Stimulated activated CD4-positive, alpha-beta T cell treated with anti-CD3 and anti-CD28 coated beads, TNF-alpha, amount 100 ng/mL, for 4 hours (primary cell): ENCODE measurements at regions not wholly inside any gene's neighbourhood (a gene's known extent, or its start where the extent isn't known, plus 50 kb on each side); places are given as distances from the start of the nearest gene placed in this dataset.

Experiments
- DNase-seq, 3 experiments: peaks; one replicate each; pipeline ENCODE4 v3.0.0-alpha.2; 2020; ENCODE audit warnings: low read depth in 3 of 3

DNA sequence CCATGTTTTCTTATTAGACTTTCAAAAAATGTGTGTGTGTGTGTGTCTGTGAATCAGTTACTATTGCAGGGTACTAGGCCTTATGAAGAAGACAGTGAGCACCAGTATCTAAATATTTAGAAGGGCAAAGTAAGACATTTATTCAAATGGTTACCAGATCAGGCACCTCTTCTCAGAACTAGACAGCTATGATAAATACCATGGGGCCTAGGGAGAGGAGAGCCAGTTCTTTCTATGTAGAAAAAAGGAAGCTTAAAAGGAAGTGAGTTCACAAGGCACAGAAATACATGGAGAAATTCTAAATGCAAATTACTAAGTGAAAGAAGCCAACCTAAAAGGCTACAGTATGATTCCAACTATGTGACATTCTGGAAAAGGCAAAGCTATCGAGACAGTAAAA, 261.3 kb downstream of the SOX11 start:
- DNase-seq: no peak

DNA sequence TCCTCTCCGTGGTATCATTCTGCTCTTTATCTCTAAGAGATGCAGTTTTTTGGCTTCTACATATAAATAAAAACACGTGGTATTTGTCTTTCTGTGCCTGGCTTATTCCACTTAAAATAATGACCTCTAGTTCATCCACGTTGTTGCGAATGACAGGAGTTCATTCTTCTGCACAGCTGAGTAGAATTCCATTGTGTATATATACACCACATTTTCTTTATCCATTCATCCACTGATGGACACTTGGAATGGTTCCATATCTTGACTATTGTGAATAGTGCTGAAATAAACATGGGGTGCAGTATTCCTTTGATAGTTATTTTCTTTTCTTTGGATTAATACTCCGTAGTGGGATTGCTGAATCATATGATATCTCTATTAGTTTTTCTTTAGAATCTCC, 262.3 kb downstream of the SOX11 start:
- no peak for DNase-seq

DNA sequence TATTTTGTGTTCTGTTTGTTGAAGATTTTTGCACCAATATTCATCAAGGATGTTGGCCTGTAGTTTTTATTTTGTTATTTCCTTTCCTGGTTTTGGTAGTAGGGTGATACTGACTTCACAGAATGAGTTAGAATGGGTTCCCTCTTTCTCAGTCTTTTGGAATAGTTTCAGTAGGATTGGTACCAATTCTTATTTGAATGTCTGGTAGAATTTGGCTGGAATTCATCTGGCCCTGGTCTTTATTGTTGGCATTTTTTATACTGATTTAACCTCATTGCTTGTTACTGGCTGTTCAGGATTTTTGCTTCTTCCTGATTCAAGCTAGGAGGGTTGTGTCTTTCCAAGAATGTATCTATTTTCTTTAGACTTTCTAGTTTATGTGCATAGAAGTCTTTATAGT, 263.7 kb downstream of the SOX11 start:
- DNase-seq: no peak

DNA sequence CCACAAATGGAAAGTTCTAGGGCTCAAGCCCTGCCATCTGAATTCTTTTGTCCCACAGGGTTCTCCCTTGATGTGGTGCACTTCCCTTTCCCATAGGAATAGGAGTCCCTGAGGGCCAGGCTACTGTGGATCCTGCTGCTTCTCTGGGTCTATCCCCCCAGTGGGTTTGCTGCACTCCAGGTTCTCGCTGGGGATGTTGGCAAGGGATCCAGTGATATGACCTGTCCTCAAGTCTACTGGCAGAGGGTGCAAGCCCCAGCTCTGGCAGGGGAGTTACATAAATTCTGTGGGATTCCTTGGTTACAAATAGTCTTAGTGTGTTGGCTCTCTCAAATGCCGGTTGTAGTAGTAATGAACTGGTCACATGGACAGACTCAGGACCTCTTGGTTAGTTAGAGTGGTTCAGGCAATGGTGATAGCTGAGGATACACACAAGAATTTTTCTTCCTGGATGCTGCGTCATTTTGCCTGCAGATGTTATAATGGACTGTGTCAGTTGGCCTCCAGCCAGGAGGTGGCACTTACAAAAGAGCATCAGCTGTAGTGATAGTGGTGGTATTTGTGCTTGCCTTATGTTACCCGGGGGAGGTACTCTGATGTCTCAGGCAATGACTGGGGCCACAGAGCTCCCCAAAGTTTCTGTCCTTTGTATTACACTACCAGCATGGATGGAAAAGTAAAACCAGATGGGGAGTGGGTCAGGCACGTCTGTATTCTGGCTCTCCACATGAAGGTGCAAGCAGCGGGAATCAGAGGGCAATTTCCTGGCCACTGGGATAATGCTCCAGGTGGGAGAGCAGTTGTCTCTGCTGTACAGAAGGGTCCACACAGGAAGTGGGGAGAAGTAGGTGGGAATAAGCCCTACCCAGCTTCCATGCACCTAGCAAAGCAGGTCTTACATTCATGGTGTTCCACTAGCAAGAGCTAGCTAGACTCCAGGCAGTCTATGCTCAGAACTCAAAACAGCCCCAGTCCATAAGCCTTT, 267.9 kb downstream of the SOX11 start:
- DNase-seq: no peak

DNA sequence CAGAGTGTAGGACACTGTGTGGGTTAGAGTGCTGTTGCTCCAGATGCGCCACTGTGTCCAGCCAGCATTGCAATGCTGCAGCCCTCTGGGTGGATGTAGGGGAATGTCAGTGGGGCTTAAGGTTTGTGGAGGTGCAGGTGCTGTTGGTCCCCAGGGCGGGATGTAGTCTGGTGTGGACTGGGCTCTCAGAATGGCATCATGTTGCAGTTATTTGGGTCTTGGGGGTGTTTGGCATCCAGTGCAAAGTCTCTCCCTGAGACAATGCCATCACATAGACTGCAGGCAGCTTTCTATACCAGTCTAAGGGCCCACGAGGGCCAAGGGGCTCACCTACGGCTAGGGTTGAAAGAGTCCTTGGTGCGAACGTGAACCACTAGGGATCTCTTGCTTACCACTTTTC, 275.3 kb downstream of the SOX11 start:
- no peak for DNase-seq

DNA sequence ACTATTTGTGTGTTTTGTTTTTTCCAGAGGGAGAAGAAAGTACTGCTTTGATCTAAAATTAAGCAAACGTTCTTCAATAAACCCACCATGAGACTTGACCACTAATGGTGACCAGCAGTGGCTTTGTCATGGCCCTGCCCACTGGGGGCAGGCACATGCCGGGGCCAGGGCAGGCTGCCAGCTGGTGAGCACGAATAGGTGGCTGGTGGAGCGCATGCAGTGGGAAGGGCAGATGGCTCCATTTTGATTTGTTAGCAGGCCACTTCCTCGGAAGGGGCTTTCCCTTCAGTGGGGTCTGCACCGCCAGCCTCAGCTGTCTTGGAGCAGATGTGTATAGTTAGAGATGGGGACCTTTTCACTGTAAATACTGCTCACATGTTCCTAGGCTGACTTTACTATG, 277.1 kb downstream of the SOX11 start:
- no peak for DNase-seq

DNA sequence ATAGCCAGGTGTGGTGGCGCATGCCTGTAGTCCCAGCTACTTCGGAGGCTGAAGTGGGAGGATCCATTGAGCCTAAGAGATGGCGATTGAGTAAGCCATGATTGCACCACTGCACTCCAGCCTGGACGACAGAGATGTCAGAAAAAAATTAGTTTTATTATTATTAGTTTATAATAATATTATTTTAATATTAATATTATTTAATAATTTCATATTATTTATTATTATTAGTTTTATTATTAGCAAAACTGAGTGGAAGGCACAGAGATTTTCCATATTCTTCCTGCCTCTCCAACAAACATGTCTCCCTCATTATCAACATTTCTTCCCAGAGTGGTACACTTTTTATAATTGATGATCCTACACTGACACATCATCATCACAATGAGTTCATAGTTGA, 278.2 kb downstream of the SOX11 start:
- DNase-seq: no peak

DNA sequence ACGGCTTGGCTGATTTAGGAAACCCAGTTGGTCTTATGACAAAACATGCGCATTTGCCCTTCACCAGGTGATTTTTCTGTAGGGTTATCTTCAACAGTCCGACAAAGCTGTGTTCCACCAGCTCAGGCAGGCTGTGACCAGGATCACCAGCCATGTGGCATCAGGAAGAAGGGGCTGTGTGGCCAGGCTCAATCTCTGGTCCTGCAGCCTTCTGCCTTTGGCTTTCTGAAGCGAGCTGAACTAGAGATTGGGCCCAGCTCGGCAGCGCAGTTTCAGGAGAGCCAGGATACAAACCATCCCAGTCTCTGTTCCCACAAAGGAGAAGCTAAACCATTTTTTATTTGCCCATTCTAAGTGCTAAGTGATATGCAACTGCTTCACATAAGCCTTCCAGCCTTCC, 282.3 kb downstream of the SOX11 start:
- DNase-seq: no peak

DNA sequence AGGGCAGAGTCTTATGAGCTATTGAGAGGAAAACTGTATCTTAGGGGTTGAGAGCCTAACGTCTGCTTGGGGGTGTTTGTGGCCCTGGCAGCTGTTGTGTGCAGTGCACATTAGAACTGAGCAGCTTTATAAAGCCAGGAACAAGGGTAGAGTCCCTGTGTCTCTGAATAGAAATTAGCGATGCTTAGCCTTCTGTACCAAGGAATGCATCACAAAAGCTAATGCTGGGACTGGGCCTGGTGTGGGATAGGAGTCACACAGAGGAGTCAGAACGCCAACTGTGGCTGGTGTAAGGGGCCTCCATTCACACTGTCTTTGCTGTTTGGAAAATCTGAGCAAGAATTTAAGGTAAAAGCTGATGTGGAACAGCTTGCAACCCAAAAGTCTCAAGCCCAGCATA, 283.2 kb downstream of the SOX11 start:
- DNase-seq: no peak

DNA sequence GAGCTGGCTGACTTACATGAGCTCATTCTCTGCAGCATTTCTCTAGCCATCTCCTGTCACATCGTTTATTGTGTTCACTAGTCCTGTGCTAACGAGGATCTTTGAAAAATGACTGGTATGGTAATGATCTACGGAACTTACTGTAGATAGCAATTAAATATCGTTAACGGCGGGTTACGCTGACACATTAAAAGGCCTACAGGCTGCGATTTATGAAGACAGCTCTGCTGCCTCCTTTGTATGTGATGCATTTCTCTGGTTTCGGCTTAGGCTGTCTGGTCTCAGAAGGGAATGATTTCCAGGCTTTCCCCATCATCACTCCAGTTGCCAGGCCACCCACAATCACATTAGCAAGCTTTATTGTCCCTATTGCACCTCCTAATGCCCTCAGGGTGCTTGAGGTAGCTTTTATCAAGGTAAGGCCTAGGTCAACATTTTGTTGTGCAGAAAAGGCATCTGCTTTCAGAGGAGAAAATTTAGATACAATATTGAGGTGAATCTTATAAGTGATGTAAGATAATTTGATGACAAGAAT, 284.4 kb downstream of the SOX11 start:
- no peak for DNase-seq

DNA sequence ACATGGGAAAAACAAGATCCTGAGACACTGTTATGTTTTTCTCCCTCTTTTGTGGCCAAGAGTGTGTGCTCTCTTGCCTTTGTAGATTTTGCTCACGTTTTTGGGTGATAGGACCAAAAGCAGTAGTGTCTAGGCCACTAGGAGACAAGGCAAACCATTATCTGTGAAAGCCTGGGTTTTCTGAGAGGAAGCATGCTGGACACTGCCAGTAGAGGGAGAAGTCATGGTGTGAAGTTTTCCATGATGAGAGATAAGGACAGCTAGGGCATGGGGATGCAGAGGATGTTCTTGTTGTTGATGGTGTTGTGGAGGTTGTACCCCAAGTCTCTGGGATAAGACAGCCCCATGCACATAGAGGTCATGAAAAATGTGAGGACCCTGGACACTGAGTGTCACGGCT, 285.3 kb downstream of the SOX11 start:
- DNase-seq: no peak

DNA sequence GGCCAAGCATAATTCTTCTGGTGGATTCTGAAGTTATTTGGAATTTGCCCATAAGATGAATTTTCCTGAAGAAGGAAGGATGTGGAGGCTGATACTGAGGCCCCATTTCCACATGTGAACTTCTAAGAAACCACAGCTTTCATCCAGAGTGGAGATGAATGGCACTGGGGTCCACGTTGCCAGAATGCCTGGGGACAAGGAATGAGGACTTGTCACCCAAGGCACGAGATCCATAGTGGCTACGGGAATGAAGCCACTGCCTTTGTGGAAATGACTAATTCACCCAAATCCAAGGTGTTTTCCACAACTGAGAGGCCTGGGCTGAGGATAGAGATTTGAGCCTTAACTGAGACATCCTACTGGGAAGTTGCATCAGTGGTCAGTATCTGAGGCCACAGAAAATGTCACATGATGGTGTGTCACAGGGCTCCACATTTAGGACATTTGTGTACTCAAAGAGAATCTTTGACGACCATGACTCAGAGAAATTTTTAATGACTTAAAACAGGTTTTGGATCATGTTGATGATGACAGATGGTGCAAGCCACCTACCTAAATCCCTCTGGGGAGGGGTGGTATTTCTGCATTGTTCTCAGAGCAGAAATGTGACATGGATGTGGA, 286.1 kb downstream of the SOX11 start:
- DNase-seq: no peak

DNA sequence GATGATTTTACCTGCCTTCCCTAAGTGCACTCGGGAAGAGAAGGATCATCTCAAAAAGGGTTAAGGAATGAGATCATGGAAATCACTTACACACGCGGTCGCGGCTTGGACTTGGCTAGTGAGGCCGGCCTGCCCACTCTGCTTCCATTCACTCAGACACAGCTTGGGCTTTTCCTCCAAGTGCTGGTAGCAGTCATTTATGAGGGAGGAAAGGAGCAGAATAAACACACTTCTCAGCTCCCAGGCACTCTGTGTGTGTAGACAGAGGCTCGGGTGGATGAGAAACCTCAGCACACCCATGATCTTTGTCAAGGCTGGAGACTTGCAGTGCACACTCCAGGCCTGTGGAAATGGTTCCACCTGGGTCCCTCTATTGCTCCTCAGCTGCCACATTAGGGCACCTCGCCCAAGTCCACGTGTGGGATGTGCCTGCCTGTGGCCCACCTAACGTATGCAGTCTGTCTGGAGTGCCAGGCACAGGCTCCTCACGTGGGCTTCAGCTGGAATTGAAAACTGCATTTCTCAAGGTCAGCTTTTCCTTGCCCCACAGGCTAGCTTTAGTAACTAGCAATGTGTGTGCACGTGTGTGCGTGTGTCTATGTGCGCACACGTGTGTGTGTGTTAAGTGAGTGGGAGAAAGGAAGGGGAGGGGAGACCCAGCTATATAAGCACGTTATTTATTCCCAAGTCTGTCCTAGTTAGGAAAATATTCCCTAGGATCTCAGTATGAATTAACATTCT, 288.4 kb downstream of the SOX11 start:
- no peak for DNase-seq

DNA sequence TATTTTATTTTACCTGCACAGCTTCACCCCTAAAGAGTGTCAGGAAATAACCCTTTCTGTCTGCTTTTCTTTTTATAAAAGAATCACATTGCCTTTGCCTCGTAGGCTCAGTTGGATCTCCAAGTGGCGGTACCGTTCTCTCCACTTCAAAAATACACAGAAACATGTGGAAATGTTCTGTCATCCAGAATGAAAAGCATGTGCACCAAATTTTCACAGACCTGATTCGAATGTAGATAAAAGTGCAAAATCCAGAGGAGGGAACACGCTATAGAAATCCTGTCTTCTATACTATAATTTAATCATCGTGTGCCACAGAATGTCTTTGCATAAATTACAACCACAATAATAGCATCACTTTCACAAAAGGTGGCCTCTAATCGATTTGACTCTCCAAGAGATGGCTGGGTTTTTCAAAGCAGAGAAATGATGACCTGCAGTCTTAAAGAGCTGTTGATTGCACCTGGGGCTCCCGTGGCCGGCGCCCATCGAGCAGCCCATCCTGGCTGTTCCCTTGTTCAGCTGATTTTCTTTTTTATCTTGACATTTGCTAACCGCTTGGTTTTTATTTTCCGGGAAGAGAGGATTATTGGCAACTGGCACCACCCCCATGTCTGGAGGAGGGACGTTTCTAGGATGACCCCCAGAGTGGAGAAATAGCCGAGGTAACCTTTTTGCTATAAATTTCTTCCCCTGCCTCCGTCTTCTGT, 290.2 kb downstream of the SOX11 start:
- DNase-seq: no peak

DNA sequence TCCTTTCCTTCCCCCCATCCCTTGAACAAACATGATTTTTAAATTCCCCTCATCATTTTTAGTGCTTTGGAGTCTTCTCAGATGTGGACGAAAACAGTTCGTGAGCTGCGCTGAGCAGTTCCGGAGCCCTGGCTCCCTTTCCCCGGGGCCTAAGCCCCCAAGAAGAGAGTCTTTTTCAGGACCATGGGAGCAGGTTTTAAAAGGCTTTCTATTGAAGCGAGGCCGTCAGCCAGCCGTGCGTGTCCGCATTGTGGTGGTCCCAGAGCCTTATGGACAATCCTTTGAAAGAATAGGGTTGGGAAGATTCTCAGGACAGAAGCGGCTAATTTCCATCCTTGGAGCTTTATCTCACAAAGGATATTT, 290.7 kb downstream of the SOX11 start:
- no peak for DNase-seq

DNA sequence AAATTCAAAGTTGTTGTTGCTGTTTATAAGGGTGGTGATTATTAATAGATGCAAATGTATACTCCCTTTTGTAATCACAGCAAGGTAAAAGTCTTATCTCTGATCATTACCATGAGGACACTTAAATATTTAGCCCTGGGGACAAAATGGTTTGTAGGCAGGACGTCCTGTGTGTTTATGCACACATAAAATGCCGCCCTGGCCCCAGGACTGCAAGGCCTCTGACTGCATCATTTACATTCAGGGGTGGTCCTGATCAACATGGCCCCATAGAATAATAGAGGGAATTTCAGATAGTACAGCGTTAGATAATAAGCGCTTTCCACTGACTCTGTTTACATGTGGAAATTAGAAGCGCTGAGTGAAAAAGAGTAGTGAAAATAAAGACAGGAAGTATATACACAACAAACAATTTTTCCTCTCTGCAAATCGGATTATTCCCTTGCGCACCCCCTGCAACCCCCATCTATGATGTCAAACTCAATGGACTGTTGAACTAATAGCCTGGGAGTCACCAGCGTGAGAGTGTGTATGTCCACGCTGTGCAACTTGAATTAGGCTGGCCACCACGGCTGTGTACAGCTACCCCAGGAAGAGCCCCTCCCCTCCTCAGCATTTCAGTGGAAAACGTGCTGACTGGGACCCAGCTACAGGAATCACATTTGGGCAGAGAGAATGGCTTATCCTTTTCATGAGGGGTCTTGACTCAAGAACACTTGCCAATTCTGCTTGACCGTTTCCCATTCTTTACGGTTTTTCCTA, 291.5 kb downstream of the SOX11 start:
- no peak for DNase-seq

DNA sequence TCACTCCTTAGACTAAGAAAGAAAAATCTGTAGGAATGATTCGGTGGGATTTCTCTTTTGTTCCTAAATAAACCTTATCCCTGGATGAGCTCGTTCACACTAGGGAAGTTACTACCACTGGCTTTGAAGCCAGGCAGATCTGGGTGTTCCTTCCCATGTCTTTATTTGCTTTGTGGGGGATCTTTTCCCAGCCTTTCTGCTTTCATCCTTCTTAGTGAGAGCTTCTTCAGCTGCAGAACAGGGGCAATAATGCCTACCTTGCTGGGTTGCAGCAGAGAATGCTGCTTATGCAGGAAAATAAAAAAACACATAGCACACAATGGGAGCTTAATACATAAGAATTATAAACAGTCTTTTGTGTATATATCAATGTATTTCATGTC, 292.1 kb downstream of the SOX11 start:
- no peak for DNase-seq

DNA sequence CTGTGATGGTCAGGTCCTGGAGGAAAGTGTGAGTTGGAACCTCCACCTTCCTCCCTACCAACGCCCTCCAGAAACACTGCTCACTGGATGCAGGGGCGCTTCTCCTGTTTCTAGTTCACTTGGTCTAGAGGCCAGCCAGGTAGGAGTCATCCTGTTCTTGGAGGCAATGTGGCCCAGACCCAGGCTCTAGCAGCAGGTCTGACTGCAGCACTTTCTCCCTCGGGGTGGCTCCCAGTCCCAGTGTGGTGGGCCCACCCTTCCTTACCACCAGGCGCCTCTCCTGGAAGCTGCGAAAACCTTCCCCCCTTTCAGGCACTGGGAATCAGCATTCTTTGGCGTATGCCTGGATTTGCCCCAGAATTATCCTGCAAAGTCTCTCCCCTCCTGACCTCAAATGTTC, 292.8 kb downstream of the SOX11 start:
- no peak for DNase-seq

DNA sequence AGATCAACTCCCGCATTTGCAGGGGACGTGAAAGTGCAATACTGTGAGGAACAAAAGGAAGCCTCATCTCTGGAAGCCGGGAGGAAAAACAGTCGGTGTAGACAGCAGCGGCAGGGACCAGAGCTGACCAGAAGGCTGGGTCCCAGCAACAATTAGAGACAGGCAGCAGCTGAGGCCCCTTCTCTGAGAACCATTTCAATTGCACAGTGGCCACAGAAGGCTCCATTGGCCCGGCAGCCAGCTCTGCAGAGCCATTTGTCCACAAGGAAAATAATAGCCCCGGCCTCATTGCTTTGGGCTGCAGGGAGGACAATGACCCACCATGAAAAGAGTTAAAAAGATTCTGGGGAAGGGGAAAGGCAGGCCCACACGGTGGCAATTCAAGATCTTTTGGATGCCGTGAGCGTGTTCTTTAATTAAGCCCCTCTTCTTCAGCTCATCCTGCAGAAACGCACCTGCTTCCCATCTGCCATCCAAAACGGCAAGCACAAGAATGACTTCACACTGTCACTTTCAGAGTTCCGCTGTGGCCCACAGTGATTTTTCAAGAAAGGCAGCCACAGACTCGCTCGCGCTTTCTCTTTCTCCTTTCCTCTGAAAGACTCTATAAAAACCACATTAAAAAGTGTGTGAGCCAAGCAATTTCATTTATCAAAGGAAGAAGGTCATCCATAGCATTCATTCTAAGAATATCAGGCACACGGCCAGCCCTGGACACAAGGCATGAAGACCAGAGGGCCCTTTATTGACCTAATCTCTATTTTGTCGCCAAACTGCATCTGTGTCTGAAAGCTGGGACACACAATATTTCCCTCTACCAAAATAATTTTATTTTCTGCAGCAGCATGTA, 293.6 kb downstream of the SOX11 start:
- DNase-seq: no peak
